HEK293 (cell line): ENCODE measurements at regions not wholly inside any gene's neighbourhood (a gene's known extent, or its start where the extent isn't known, plus 50 kb on each side); places are given as distances from the start of the nearest gene placed in this dataset.

ENCODE experiments used
- CTCF ChIA-PET: fragments of 350-600 bp; formaldehyde crosslinking; extraction: SDS; loops from one replicate; lab custom pipeline; 2021; ENCODE audit warnings: antibody characterized with exemption; lab: Yijun Ruan, JAX
- POLR2A ChIA-PET: fragments of 300-600 bp; formaldehyde crosslinking; extraction: SDS; loops from one replicate; lab custom pipeline; 2020; ENCODE audit warnings: antibody characterized with exemption, inconsistent platforms; lab: Yijun Ruan, JAX
- H3K27ac ChIP-seq: fragments of 200-500 bp; sonication (Bioruptor generic); 2 replicates; pipeline ENCODE4 v1.5.1; 2014; ENCODE audit warnings: low read depth, low read length, control low read depth, inconsistent platforms; ENCODE audit errors: extremely low read depth
- H3K36me3 ChIP-seq, 2 experiments: fragments of 200-500 bp in 1 of 2; sonication (Bioruptor generic) in 1 of 2; 1 replicate in 1 of 2; 2 replicates in 1 of 2; pipeline ENCODE4 v1.5.1; 2014 to 2017; ENCODE audit warnings: inconsistent platforms in 2 of 2, low read length in 2 of 2; ENCODE audit not compliant: control insufficient read depth in 2 of 2, insufficient read depth in 1 of 2
- H3K4me1 ChIP-seq: fragments of 200-500 bp; sonication (Bioruptor generic); 2 replicates; pipeline ENCODE4 v1.5.1; 2014; ENCODE audit warnings: mild to moderate bottlenecking, low read length, inconsistent platforms; ENCODE audit not compliant: control insufficient read depth, insufficient read depth
- H3K4me3 ChIP-seq: 2 replicates; pipeline ENCODE4 v1.5.1; 2011; ENCODE audit warnings: low read depth, mild to moderate bottlenecking, control low read depth, low read length, moderate library complexity
- H3K9me3 ChIP-seq: fragments of 200-500 bp; sonication (Bioruptor generic); 2 replicates; pipeline ENCODE4 v1.5.1; 2014; ENCODE audit warnings: low read depth, low read length, inconsistent platforms; ENCODE audit not compliant: control insufficient read depth, insufficient read depth
- EGR2 ChIP-seq: fragments of 450-650 bp; formaldehyde crosslinking; IDR thresholded peaks from 2 replicates; pipeline ENCODE4 v1.5.1; 2016; ENCODE audit warnings: low read depth, missing biosample characterization, missing genetic modification characterization
- KLF7 ChIP-seq: fragments of 450-650 bp; formaldehyde crosslinking; IDR thresholded peaks from 2 replicates; pipeline ENCODE4 v1.5.1; 2016; ENCODE audit warnings: missing biosample characterization, missing genetic modification characterization, borderline replicate concordance
- YY1 ChIP-seq: fragments of 450-650 bp; formaldehyde crosslinking; IDR thresholded peaks from 2 replicates; pipeline ENCODE4 v1.5.1; 2018; ENCODE audit warnings: missing biosample characterization, missing genetic modification characterization
- ZBTB8A ChIP-seq: fragments of 450-650 bp; formaldehyde crosslinking; IDR thresholded peaks from 2 replicates; pipeline ENCODE4 v1.5.1; 2016; ENCODE audit warnings: missing biosample characterization, missing genetic modification characterization
- ZFP3 ChIP-seq: fragments of 450-650 bp; formaldehyde crosslinking; IDR thresholded peaks from 2 replicates; pipeline ENCODE4 v1.5.1; 2016; ENCODE audit warnings: low read depth, missing biosample characterization, missing genetic modification characterization
- ZFP37 ChIP-seq: fragments of 450-650 bp; formaldehyde crosslinking; IDR thresholded peaks from 2 replicates; pipeline ENCODE4 v1.5.1; 2016; ENCODE audit warnings: missing biosample characterization, missing genetic modification characterization
- ZFP69B ChIP-seq: fragments of 450-650 bp; formaldehyde crosslinking; IDR thresholded peaks from 2 replicates; pipeline ENCODE4 v1.5.1; 2016; ENCODE audit warnings: missing biosample characterization, missing genetic modification characterization
- ZNF132 ChIP-seq: fragments of 450-650 bp; formaldehyde crosslinking; IDR thresholded peaks from 2 replicates; pipeline ENCODE4 v1.5.1; 2017; ENCODE audit warnings: missing biosample characterization, missing genetic modification characterization, borderline replicate concordance
- ZNF138 ChIP-seq: fragments of 450-650 bp; formaldehyde crosslinking; IDR thresholded peaks from 2 replicates; pipeline ENCODE4 v1.5.1; 2016; ENCODE audit warnings: missing biosample characterization, missing genetic modification characterization, borderline replicate concordance
- ZNF146 ChIP-seq: fragments of 450-650 bp; formaldehyde crosslinking; IDR thresholded peaks from 2 replicates; pipeline ENCODE4 v1.5.1; 2016; ENCODE audit warnings: missing biosample characterization, missing genetic modification characterization
- ZNF157 ChIP-seq: fragments of 450-650 bp; formaldehyde crosslinking; IDR thresholded peaks from 2 replicates; pipeline ENCODE4 v1.5.1; 2016; ENCODE audit warnings: missing biosample characterization, missing genetic modification characterization
- ZNF211 ChIP-seq: fragments of 450-650 bp; formaldehyde crosslinking; IDR thresholded peaks from 2 replicates; pipeline ENCODE4 v1.5.1; 2016; ENCODE audit warnings: low read depth, missing biosample characterization, missing genetic modification characterization
- ZNF335 ChIP-seq: fragments of 450-650 bp; formaldehyde crosslinking; conservative IDR thresholded peaks from 2 replicates; pipeline ENCODE4 v1.5.1; 2016; ENCODE audit warnings: missing biosample characterization, missing genetic modification characterization
- ZNF341 ChIP-seq: fragments of 450-650 bp; formaldehyde crosslinking; IDR thresholded peaks from 2 replicates; pipeline ENCODE4; 2016; ENCODE audit warnings: low read depth, missing biosample characterization, missing genetic modification characterization
- ZNF423 ChIP-seq: fragments of 450-650 bp; formaldehyde crosslinking; IDR thresholded peaks from 2 replicates; pipeline ENCODE4 v1.5.1; 2016; ENCODE audit warnings: missing biosample characterization, missing genetic modification characterization
- ZNF521 ChIP-seq: fragments of 450-650 bp; formaldehyde crosslinking; IDR thresholded peaks from 2 replicates; pipeline ENCODE4 v1.5.1; 2017; ENCODE audit warnings: missing biosample characterization, mild to moderate bottlenecking, missing genetic modification characterization
- ZNF544 ChIP-seq: fragments of 450-650 bp; formaldehyde crosslinking; IDR thresholded peaks from 2 replicates; pipeline ENCODE4 v1.5.0; 2017; ENCODE audit warnings: missing biosample characterization, missing genetic modification characterization
- ZNF558 ChIP-seq: fragments of 450-650 bp; formaldehyde crosslinking; IDR thresholded peaks from 2 replicates; pipeline ENCODE4 v1.5.1; 2016; ENCODE audit warnings: missing biosample characterization, missing genetic modification characterization
- ZNF561 ChIP-seq: fragments of 450-650 bp; IDR thresholded peaks from 2 replicates; pipeline ENCODE4 v1.5.1; 2018; ENCODE audit warnings: missing biosample characterization, missing genetic modification characterization, borderline replicate concordance
- ZNF571 ChIP-seq: fragments of 450-650 bp; formaldehyde crosslinking; IDR thresholded peaks from 2 replicates; pipeline ENCODE4 v1.5.0; 2017; ENCODE audit warnings: missing biosample characterization, missing genetic modification characterization
- ZNF629 ChIP-seq: fragments of 450-650 bp; formaldehyde crosslinking; IDR thresholded peaks from 2 replicates; pipeline ENCODE4 v1.5.1; 2017; ENCODE audit warnings: missing biosample characterization, missing genetic modification characterization
- ZNF658 ChIP-seq: fragments of 450-650 bp; formaldehyde crosslinking; IDR thresholded peaks from 2 replicates; pipeline ENCODE4; 2016; ENCODE audit warnings: missing biosample characterization, missing genetic modification characterization
- ZNF837 ChIP-seq: fragments of 450-650 bp; formaldehyde crosslinking; IDR thresholded peaks from 2 replicates; pipeline ENCODE4 v1.5.1; 2016; ENCODE audit warnings: missing biosample characterization, missing genetic modification characterization
- TF ChIP-seq, protein P1 (sequence below): fragments of 450-650 bp; formaldehyde crosslinking; IDR thresholded peaks from 2 replicates; pipeline ENCODE4 v1.5.1; 2017; ENCODE audit warnings: missing biosample characterization, missing genetic modification characterization
- TF ChIP-seq, protein P2 (sequence below): fragments of 450-650 bp; formaldehyde crosslinking; IDR thresholded peaks from 2 replicates; pipeline ENCODE4 v1.5.1; 2016; ENCODE audit warnings: missing biosample characterization, missing genetic modification characterization
- TF ChIP-seq, protein P3 (sequence below): fragments of 450-650 bp; formaldehyde crosslinking; IDR thresholded peaks from 2 replicates; pipeline ENCODE4 v1.5.1; 2016; ENCODE audit warnings: missing biosample characterization, missing genetic modification characterization
- TF ChIP-seq, protein P4 (sequence below): fragments of 450-650 bp; formaldehyde crosslinking; IDR thresholded peaks from 2 replicates; pipeline ENCODE4 v1.5.1; 2016; ENCODE audit warnings: missing biosample characterization, missing genetic modification characterization
- TF ChIP-seq, protein P5 (sequence below): fragments of 450-650 bp; formaldehyde crosslinking; IDR thresholded peaks from 2 replicates; pipeline ENCODE4 v1.5.1; 2017; ENCODE audit warnings: missing biosample characterization, missing genetic modification characterization

DNA sequence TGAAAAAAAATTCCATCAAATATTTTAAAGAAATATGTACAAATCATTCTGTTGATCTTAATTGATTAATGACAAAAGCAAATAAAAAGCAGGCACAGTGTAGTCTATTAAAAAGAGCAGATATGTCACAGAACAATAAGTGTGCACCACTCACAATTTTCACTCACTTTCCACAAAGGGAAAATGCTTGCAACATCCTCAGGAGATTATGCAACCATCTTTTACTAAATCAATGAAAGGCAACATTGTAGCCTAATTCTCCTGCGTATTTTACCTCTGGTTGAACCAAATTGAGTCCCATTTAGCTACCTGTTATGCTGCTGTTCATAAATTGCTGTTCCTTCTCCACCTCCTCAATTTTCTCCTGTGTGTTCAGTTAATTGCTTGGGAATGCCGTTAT is 1346.8 kb upstream of the PIK3C3 start:
- ChIA-PET CTCF (no interaction called here), POLR2A (no interaction called here)
- Histone ChIP-seq H3K27ac (no peak overlapping the region), H3K36me3 (no peaks in the 10 kb centered on the region), H3K4me3 (no peak overlapping the region), H3K9me3 (no peaks in the 10 kb centered on the region), H3K4me1 (no peaks in the 10 kb centered on the region)
- no peak for TF ChIP-seq ZNF138 (tag by site-specific recombination)
- no peak for TF ChIP-seq ZNF561 (tag by site-specific recombination)
- TF ChIP-seq, protein P1, sequence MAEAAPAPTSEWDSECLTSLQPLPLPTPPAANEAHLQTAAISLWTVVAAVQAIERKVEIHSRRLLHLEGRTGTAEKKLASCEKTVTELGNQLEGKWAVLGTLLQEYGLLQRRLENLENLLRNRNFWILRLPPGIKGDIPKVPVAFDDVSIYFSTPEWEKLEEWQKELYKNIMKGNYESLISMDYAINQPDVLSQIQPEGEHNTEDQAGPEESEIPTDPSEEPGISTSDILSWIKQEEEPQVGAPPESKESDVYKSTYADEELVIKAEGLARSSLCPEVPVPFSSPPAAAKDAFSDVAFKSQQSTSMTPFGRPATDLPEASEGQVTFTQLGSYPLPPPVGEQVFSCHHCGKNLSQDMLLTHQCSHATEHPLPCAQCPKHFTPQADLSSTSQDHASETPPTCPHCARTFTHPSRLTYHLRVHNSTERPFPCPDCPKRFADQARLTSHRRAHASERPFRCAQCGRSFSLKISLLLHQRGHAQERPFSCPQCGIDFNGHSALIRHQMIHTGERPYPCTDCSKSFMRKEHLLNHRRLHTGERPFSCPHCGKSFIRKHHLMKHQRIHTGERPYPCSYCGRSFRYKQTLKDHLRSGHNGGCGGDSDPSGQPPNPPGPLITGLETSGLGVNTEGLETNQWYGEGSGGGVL (tag by site-specific recombination), result no peak
- no peak for TF ChIP-seq ZNF571 (tag by site-specific recombination)
- no peak for TF ChIP-seq ZFP37
- TF ChIP-seq ZNF558, result no peak
- TF ChIP-seq ZNF335, result no peak
- TF ChIP-seq ZNF837 (tag by site-specific recombination), result no peak
- no peak for TF ChIP-seq ZNF521 (tag by site-specific recombination)
- TF ChIP-seq KLF7 (tag by site-specific recombination), result no peak
- no peak for TF ChIP-seq EGR2 (tag by site-specific recombination)
- TF ChIP-seq ZNF211, result no peak
- TF ChIP-seq ZFP3 (tag by site-specific recombination), result no peak
- TF ChIP-seq ZNF544, result no peak

DNA sequence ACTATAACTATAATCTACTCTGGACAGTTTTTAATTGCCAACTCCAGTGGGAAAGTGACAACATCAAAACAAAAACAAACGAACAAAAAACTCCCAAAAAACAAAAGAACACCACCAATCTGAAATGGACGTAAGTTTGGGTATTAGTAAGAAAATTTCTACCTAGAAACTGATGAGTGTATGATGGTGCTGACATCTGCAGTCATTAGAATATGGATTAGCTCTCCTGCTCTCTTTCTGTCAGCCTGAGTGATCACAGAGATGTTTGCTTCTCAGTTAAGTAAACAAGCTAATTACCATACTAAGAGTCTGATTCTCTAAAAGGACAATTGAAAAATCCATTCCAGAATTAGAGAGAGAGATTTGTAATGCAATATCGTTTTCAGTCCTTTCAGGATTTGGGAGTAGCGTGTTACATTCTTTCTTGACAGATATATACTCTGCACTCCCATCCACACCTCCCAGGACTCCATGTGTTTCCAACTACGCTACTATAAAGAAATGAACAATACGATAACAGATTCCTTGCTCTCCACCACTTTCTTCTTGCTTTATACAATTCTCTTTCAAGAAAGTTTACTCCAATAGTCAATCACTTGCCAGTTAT is 1347.4 kb upstream of the PIK3C3 start:
- H3K4me3 ChIP-seq, result no peak overlapping the region
- ChIA-PET CTCF (no interaction called here), POLR2A (no interaction called here)
- H3K36me3 ChIP-seq, result no peaks in the 10 kb centered on the region
- H3K4me1 ChIP-seq, result no peaks in the 10 kb centered on the region
- H3K27ac ChIP-seq, result no peak overlapping the region
- no peaks in the 10 kb centered on the region for H3K9me3 ChIP-seq
- TF ChIP-seq YY1 (tag by site-specific recombination) (no peak), ZNF146 (tag by site-specific recombination) (no peak), ZNF629 (tag by site-specific recombination) (no peak), ZNF658 (no peak), ZNF211 (no peak), ZNF132 (no peak), ZFP69B (no peak), ZBTB8A (no peak), ZNF423 (tag by site-specific recombination) (no peak), ZNF157 (tag by site-specific recombination) (no peak), ZNF341 (no peak)
- TF ChIP-seq, protein P2, sequence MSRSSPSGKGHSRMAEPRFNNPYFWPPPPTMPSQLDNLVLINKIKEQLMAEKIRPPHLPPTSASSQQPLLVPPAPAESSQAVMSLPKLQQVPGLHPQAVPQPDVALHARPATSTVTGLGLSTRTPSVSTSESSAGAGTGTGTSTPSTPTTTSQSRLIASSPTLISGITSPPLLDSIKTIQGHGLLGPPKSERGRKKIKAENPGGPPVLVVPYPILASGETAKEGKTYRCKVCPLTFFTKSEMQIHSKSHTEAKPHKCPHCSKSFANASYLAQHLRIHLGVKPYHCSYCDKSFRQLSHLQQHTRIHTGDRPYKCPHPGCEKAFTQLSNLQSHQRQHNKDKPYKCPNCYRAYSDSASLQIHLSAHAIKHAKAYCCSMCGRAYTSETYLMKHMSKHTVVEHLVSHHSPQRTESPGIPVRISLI (tag by site-specific recombination), result no peak
- TF ChIP-seq, protein P3, sequence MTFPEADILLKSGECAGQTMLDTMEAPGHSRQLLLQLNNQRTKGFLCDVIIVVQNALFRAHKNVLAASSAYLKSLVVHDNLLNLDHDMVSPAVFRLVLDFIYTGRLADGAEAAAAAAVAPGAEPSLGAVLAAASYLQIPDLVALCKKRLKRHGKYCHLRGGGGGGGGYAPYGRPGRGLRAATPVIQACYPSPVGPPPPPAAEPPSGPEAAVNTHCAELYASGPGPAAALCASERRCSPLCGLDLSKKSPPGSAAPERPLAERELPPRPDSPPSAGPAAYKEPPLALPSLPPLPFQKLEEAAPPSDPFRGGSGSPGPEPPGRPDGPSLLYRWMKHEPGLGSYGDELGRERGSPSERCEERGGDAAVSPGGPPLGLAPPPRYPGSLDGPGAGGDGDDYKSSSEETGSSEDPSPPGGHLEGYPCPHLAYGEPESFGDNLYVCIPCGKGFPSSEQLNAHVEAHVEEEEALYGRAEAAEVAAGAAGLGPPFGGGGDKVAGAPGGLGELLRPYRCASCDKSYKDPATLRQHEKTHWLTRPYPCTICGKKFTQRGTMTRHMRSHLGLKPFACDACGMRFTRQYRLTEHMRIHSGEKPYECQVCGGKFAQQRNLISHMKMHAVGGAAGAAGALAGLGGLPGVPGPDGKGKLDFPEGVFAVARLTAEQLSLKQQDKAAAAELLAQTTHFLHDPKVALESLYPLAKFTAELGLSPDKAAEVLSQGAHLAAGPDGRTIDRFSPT (tag by site-specific recombination), result no peak
- TF ChIP-seq, protein P4, sequence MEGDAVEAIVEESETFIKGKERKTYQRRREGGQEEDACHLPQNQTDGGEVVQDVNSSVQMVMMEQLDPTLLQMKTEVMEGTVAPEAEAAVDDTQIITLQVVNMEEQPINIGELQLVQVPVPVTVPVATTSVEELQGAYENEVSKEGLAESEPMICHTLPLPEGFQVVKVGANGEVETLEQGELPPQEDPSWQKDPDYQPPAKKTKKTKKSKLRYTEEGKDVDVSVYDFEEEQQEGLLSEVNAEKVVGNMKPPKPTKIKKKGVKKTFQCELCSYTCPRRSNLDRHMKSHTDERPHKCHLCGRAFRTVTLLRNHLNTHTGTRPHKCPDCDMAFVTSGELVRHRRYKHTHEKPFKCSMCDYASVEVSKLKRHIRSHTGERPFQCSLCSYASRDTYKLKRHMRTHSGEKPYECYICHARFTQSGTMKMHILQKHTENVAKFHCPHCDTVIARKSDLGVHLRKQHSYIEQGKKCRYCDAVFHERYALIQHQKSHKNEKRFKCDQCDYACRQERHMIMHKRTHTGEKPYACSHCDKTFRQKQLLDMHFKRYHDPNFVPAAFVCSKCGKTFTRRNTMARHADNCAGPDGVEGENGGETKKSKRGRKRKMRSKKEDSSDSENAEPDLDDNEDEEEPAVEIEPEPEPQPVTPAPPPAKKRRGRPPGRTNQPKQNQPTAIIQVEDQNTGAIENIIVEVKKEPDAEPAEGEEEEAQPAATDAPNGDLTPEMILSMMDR (tag by site-specific recombination), result no peak
- TF ChIP-seq, protein P5, sequence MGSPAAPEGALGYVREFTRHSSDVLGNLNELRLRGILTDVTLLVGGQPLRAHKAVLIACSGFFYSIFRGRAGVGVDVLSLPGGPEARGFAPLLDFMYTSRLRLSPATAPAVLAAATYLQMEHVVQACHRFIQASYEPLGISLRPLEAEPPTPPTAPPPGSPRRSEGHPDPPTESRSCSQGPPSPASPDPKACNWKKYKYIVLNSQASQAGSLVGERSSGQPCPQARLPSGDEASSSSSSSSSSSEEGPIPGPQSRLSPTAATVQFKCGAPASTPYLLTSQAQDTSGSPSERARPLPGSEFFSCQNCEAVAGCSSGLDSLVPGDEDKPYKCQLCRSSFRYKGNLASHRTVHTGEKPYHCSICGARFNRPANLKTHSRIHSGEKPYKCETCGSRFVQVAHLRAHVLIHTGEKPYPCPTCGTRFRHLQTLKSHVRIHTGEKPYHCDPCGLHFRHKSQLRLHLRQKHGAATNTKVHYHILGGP, result no peak
